B cell (primary cell): ENCODE measurements at regions not wholly inside any gene's neighbourhood (a gene's known extent, or its start where the extent isn't known, plus 50 kb on each side); places are given as distances from the start of the nearest gene placed in this dataset.

Experiments used
- ATAC-seq: fragments of 200-7000 bp; cut with Tn5 transposase; one replicate; pipeline ENCODE4 v1.10.0; 2021; ENCODE audit warnings: low read depth, mild to moderate bottlenecking, moderate number of reproducible peaks, moderate library complexity
- CTCF ChIA-PET: fragments of 350-600 bp; sonication (Branson Sonifier 250); formaldehyde crosslinking; loops from one replicate; lab custom pipeline; 2021; ENCODE audit warnings: antibody characterized with exemption, inconsistent platforms; lab: Charles Lee
- POLR2A ChIA-PET: fragments of 350-600 bp; sonication (Branson Sonifier 250); formaldehyde crosslinking; loops from one replicate; lab custom pipeline; 2021; ENCODE audit warnings: antibody characterized with exemption; lab: Charles Lee
- DNase-seq: peaks from one replicate; pipeline ENCODE4 v3.0.0; 2013
- H2AFZ ChIP-seq: 2 replicates; pipeline ENCODE4 v1.6.1; 2012; ENCODE audit warnings: mild to moderate bottlenecking, low read depth, low read length; ENCODE audit not compliant: insufficient read depth, poor library complexity, severe bottlenecking
- H3K27ac ChIP-seq, 2 donors: 1 replicate in 1 of 2; 2 replicates in 1 of 2; pipeline ENCODE4 v1.5.1; 2012 to 2013; ENCODE audit warnings: low read length in 2 of 2, mild to moderate bottlenecking in 2 of 2, moderate library complexity in 1 of 2
- H3K27me3 ChIP-seq, 4 experiments: fragments of 200-600 bp in 1 of 4; sonication (generic) in 1 of 4; replicated peaks in 1 of 4; 1 replicate in 2 of 4; 2 replicates in 2 of 4; pipeline versions ENCODE4 v1.6.1 to v1.7.0; 2013 to 2016; ENCODE audit warnings: low read length in 3 of 4, mild to moderate bottlenecking in 2 of 4, mixed read lengths in 1 of 4, moderate library complexity in 1 of 4; ENCODE audit not compliant: insufficient read depth in 4 of 4, control insufficient read depth in 3 of 4; ENCODE audit errors: control extremely low read depth in 1 of 4
- H3K36me3 ChIP-seq, 2 experiments: replicated peaks in 1 of 2; 1 replicate in 1 of 2; 2 replicates in 1 of 2; pipeline versions ENCODE4 v1.6.1 to v1.7.1; 2013; ENCODE audit warnings: low read length in 1 of 2; ENCODE audit not compliant: insufficient read depth in 2 of 2, control insufficient read depth in 1 of 2; ENCODE audit errors: control extremely low read depth in 1 of 2, extremely low read depth in 1 of 2
- H3K4me1 ChIP-seq, 2 donors: fragments of 200-600 bp in 1 of 2; sonication (generic) in 1 of 2; 1 replicate in 1 of 2; 2 replicates in 1 of 2; pipeline versions ENCODE4 v1.5.1 to v1.6.1; 2013 to 2017; ENCODE audit warnings: low read length in 2 of 2; ENCODE audit not compliant: control insufficient read depth in 2 of 2, insufficient read depth in 2 of 2
- H3K4me2 ChIP-seq: replicated peaks from 2 replicates; pipeline ENCODE3; 2012; ENCODE audit warnings: mild to moderate bottlenecking, low read depth, low read length; ENCODE audit not compliant: poor library complexity, severe bottlenecking
- H3K4me3 ChIP-seq, 5 experiments: fragments of 200-600 bp in 1 of 5; sonication (generic) in 1 of 5; 1 replicate in 3 of 5; 2 replicates in 2 of 5; pipeline versions ENCODE4 v1.5.1 to v1.7.0; 2011 to 2016; ENCODE audit warnings: low read length in 4 of 5, mild to moderate bottlenecking in 4 of 5, low read depth in 2 of 5, control low read depth in 1 of 5, moderate library complexity in 1 of 5; ENCODE audit not compliant: insufficient read depth in 1 of 5; ENCODE audit errors: control extremely low read depth in 1 of 5, extremely low read depth in 1 of 5
- H3K79me2 ChIP-seq: fragments of 200-600 bp; sonication (generic); one replicate; pipeline ENCODE4 v1.6.0; 2016; ENCODE audit warnings: low read length; ENCODE audit not compliant: control insufficient read depth, insufficient read depth
- H3K9ac ChIP-seq: fragments of 200-600 bp; sonication (generic); 2 replicates; pipeline ENCODE4 v1.6.1; 2017; ENCODE audit warnings: mild to moderate bottlenecking, low read length, moderate library complexity
- H3K9me3 ChIP-seq, 3 donors: one replicate each; pipeline versions ENCODE4 v1.6.1 to v1.7.1; 2013; ENCODE audit warnings: low read length in 2 of 3; ENCODE audit not compliant: control insufficient read depth in 2 of 3, insufficient read depth in 1 of 3; ENCODE audit errors: control extremely low read depth in 1 of 3
- H4K20me1 ChIP-seq: 2 replicates; pipeline ENCODE4 v1.6.0; 2012; ENCODE audit warnings: mild to moderate bottlenecking, low read length; ENCODE audit not compliant: insufficient read depth, control insufficient read depth, poor library complexity, severe bottlenecking
- H3K27ac Mint-ChIP-seq: one replicate; pipeline ENCODE4 v1.8.0; 2021; ENCODE audit warnings: mixed read lengths
- H3K27me3 Mint-ChIP-seq: one replicate; pipeline ENCODE4 v1.8.0; 2021; ENCODE audit warnings: mixed read lengths
- H3K4me1 Mint-ChIP-seq: one replicate; pipeline ENCODE4 v1.8.0; 2021; ENCODE audit warnings: mixed read lengths
- H3K4me3 Mint-ChIP-seq: one replicate; pipeline ENCODE4 v1.8.0; 2021; ENCODE audit warnings: mixed read lengths
- H3K9me3 Mint-ChIP-seq: one replicate; pipeline ENCODE4 v1.8.0; 2022; ENCODE audit warnings: mixed read lengths; ENCODE audit not compliant: insufficient read depth
- EZH2 ChIP-seq: IDR thresholded peaks from 2 replicates; pipeline ENCODE4 v1.6.1; 2012; ENCODE audit warnings: borderline replicate concordance, low read depth, mild to moderate bottlenecking, moderate library complexity, low read length; ENCODE audit not compliant: insufficient read depth, poor library complexity, severe bottlenecking
- WGBS: methylation state at CpG from one replicate; pipeline ENCODE4 v1.1.5; 2013; ENCODE audit warnings: missing lambda C conversion rate; ENCODE audit not compliant: insufficient coverage; 5-methylcytosine and 5-hydroxymethylcytosine counted together
- intact Hi-C: fragments of 100-400 bp; cut with micrococcal nuclease; formaldehyde crosslinking; loops from one replicate; pipeline ENCODE4 v1.10.0; 2022
- TF ChIP-seq, protein P1 (sequence below): fragments of 200-600 bp; IDR thresholded peaks from one replicate; pipeline ENCODE4 v1.8.0; 2022; ENCODE audit warnings: antibody characterized with exemption, mild to moderate bottlenecking

DNA sequence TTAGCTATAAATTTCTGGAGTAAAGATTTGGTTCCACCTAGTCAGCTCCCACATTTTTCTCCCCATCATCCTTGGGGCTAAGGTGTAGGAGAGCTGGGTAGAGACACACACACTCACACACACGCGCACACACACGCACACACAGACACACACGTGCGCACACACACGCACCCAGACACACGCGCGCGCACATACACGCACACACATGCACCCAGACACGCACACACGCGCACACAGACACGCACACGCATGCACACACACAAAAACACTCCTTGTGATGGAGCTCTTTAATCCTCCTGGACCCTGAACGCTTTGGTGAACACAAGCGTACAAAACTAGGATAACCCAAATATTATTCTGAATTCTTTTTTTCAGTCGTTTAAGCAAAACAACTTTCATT lies 253.6 kb downstream of the C16orf95 start:
- no peak overlapping the region for H3K27ac Mint-ChIP-seq
- Histone ChIP-seq H3K4me1 (peaks cover 6 to 12% of the 10 kb centered on the region in 2 donors), H3K27me3 (peaks cover 0 to 13% (median 2%) of the 10 kb centered on the region in 4 experiments), H3K4me3 (no peak overlapping the region), H3K9me3 (peaks cover 0 to 6% (median 0%) of the 10 kb centered on the region in 3 donors), H3K36me3 (no peaks in the 10 kb centered on the region), H3K79me2 (no peaks in the 10 kb centered on the region), H2AFZ (no peak overlapping the region), H3K4me2 (no peak overlapping the region), H3K9ac (no peak overlapping the region), H4K20me1 (no peaks in the 10 kb centered on the region), H3K27ac (no peak overlapping the region)
- ChIA-PET CTCF (interaction anchor here (1.9 to 3.5 kb wide), 2 partner anchors 8 to 500 kb away, joined by 9 to 30 read pairs; no protein-coding TSS in a partner anchor), POLR2A (no interaction called here)
- ATAC-seq (no peak), DNase-seq (no peak)
- TF ChIP-seq, protein P1, sequence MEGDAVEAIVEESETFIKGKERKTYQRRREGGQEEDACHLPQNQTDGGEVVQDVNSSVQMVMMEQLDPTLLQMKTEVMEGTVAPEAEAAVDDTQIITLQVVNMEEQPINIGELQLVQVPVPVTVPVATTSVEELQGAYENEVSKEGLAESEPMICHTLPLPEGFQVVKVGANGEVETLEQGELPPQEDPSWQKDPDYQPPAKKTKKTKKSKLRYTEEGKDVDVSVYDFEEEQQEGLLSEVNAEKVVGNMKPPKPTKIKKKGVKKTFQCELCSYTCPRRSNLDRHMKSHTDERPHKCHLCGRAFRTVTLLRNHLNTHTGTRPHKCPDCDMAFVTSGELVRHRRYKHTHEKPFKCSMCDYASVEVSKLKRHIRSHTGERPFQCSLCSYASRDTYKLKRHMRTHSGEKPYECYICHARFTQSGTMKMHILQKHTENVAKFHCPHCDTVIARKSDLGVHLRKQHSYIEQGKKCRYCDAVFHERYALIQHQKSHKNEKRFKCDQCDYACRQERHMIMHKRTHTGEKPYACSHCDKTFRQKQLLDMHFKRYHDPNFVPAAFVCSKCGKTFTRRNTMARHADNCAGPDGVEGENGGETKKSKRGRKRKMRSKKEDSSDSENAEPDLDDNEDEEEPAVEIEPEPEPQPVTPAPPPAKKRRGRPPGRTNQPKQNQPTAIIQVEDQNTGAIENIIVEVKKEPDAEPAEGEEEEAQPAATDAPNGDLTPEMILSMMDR = no peak
- TF ChIP-seq EZH2 = no peak
- H3K27me3 Mint-ChIP-seq = peaks cover 32% of the 10 kb centered on the region
- no peaks in the 10 kb centered on the region for H3K9me3 Mint-ChIP-seq
- peaks cover 26% of the 10 kb centered on the region for H3K4me1 Mint-ChIP-seq
- intact Hi-C loops = no loop called here
- no peak overlapping the region for H3K4me3 Mint-ChIP-seq
- WGBS = 98% methylated on average over 16 of the region's 19 CpGs

DNA sequence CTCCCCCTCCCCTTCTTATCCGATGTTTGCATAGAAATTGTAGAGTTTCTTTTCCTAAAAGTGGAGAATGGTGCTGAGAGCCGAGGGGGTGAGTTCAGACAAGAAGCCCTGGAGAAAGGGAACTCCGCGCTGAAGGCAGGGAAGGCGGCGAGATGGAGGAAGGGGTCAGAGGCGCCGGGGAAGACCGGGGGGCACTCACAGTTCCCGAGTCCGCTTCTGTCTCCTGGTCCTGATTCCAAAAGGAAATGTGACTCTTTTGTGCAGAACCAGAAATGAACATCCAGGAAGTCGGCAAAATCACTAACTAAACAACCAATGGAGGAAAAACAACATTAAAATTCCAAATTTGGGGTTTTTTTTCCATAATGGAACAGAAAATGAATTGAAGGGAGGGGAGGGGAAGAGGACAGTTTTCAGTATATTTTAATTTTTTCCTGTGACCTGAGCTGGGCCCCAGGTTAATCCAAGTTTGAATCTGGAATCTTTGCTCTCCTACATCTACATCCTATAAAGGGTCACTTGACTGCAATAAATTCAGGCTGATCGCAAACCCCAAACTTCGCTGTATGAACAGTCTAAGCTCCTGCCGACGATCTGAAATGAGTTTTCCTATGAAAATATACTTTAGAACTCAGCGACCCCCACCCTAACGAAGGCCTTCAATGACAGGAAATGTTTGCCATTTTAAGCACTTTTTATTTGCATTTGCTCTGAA lies 252.3 kb downstream of the C16orf95 start:
- ChIA-PET CTCF (no interaction called here), POLR2A (no interaction called here)
- intact Hi-C loops = no loop called here
- no peaks in the 10 kb centered on the region for H3K9me3 Mint-ChIP-seq
- H3K36me3 ChIP-seq = no peaks in the 10 kb centered on the region
- H3K4me1 Mint-ChIP-seq = peaks cover 26% of the 10 kb centered on the region
- H3K4me2 ChIP-seq = peak overlapping the region; percentile 48
- peak overlapping the region; percentile 59 for H3K4me3 Mint-ChIP-seq
- DNase-seq (no peak), ATAC-seq (no peak)
- WGBS = 64% methylated on average over 14 of the region's 18 CpGs
- no peak overlapping the region for H3K27ac ChIP-seq
- H3K4me1 ChIP-seq = peaks cover 6 to 12% of the 10 kb centered on the region in 2 donors
- H3K27me3 Mint-ChIP-seq = peaks cover 32% of the 10 kb centered on the region
- peak overlapping the region in 3 of 5 experiments; percentile 5 to 85 (median 46) for H3K4me3 ChIP-seq
- H3K9ac ChIP-seq = peak overlapping the region; percentile 19
- H3K27me3 ChIP-seq = peaks cover 0 to 12% (median 0%) of the 10 kb centered on the region in 4 experiments
- H2AFZ ChIP-seq = peak overlapping the region; percentile 53
- no peaks in the 10 kb centered on the region for H4K20me1 ChIP-seq
- peak overlapping the region; percentile 58 for H3K27ac Mint-ChIP-seq
- H3K9me3 ChIP-seq = peaks cover 0 to 6% (median 0%) of the 10 kb centered on the region in 3 donors
- H3K79me2 ChIP-seq = no peaks in the 10 kb centered on the region
- TF ChIP-seq, protein P1 = no peak
- no peak for TF ChIP-seq EZH2
